ENCODE measurements at regions not wholly inside any gene's neighbourhood (a gene's known extent, or its start where the extent isn't known, plus 50 kb on each side); places are given as distances from the start of the nearest gene placed in this dataset.

- DNase-seq (no peak), FAIRE-seq (no peak), ATAC-seq (no peak)
- Histone ChIP-seq H3K27me3 (no peaks in the 10 kb centered on the region), H3K36me3 (no peaks in the 10 kb centered on the region), H3K27ac (peak overlapping the region in 1 of 4 donors; percentile 54), H3K4me1 (peaks cover 36 to 41% (median 38%) of the 10 kb centered on the region in 3 donors), H3K4me3 (no peak overlapping the region), H3K9me3 (no peaks in the 10 kb centered on the region)
- no peak for TF ChIP-seq CTCF (IDR thresholded peaks at IDR 0.05)
- 81 to 85% methylated on average over 4 of the region's 4 CpGs for WGBS, 2 donors
- intact Hi-C loops (cut with DNase I) = no loop called here
These were observed 141.4 kb upstream of the PTPN1 start for GRCh38 chr20:50368813-50369224.

- ATAC-seq = peak; percentile 88 to 93 (median 92)
- FAIRE-seq = no peak
- no peak overlapping the region for H3K4me3 ChIP-seq
- no peaks in the 10 kb centered on the region for H3K36me3 ChIP-seq
- H3K27ac ChIP-seq = peak overlapping the region; percentile 30 to 62 (median 52)
- no peaks in the 10 kb centered on the region for H3K9me3 ChIP-seq
- no peak for TF ChIP-seq CTCF (IDR thresholded peaks at IDR 0.05)
- peak; percentile 90 to 98 (median 98) for DNase-seq
- intact Hi-C loops (cut with DNase I) = loop anchor here in 1 of 3 donors (10.0 kb wide), 1 partner anchor 85 kb away; no protein-coding TSS in a partner anchor
- no peaks in the 10 kb centered on the region for H3K27me3 ChIP-seq
- peaks cover 36 to 41% (median 38%) of the 10 kb centered on the region in 3 donors for H3K4me1 ChIP-seq
- WGBS, 2 donors = 17 to 19% methylated on average over 13 of the region's 13 CpGs
These were observed 140.8 kb upstream of the PTPN1 start for GRCh38 chr20:50369225-50370035.

GRCh38 chr20:50370036-50370566 is 140.1 kb upstream of the PTPN1 start:
- intact Hi-C loops (cut with DNase I) = loop anchor here in 1 of 3 donors (10.0 kb wide), 1 partner anchor 85 kb away; no protein-coding TSS in a partner anchor

GRCh38 chr20:50371878-50372769 is 138.1 kb upstream of the PTPN1 start:
- Histone ChIP-seq H3K36me3 (no peaks in the 10 kb centered on the region), H3K9me3 (no peaks in the 10 kb centered on the region), H3K4me3 (no peak overlapping the region), H3K4me1 (peaks cover 32 to 35% (median 32%) of the 10 kb centered on the region in 3 donors), H3K27me3 (no peaks in the 10 kb centered on the region), H3K27ac (peak overlapping the region in 2 of 4 donors; percentile 42 to 48)
- peak in 3 of 4 donors; percentile 6 to 15 (median 13) for ATAC-seq
- no peak for FAIRE-seq
- no peak for DNase-seq
- WGBS, 2 donors = 72 to 77% methylated on average over 13 of the region's 13 CpGs
- TF ChIP-seq CTCF (IDR thresholded peaks at IDR 0.05) = no peak
- intact Hi-C loops (cut with DNase I) = loop anchor here in 1 of 3 donors (10.0 kb wide), 1 partner anchor 83 kb away; no protein-coding TSS in a partner anchor

More at GRCh38 chr20:50370036-50370566, 140.1 kb upstream of the PTPN1 start:
- Histone ChIP-seq H3K9me3 (no peaks in the 10 kb centered on the region), H3K36me3 (no peaks in the 10 kb centered on the region), H3K4me1 (peaks cover 36 to 41% (median 38%) of the 10 kb centered on the region in 3 donors), H3K4me3 (no peak overlapping the region), H3K27me3 (no peaks in the 10 kb centered on the region), H3K27ac (peak overlapping the region; percentile 30 to 62 (median 52))
- FAIRE-seq = no peak
- no peak for TF ChIP-seq CTCF (IDR thresholded peaks at IDR 0.05)
- no peak for ATAC-seq
- no peak for DNase-seq
- WGBS, 2 donors = 85 to 90% methylated on average over 11 of the region's 11 CpGs

All from pancreas (tissue), 10 donors.